GM18499 (cell line): ENCODE measurements at regions not wholly inside any gene's neighbourhood (a gene's known extent, or its start where the extent isn't known, plus 50 kb on each side); places are given as distances from the start of the nearest gene placed in this dataset.
"Not testable (repeated sequence)": the region's sequence is repeated elsewhere in the genome, so short reads cannot be mapped to it uniquely, and the experiment has no call there.

Experiments used
- ATAC-seq: cut with Tn5 transposase; IDR thresholded peaks from one replicate; pipeline ENCODE4 v1.9.1; 2021; ENCODE audit warnings: moderate number of reproducible peaks; ENCODE audit not compliant: insufficient read depth, unreplicated experiment

DNA sequence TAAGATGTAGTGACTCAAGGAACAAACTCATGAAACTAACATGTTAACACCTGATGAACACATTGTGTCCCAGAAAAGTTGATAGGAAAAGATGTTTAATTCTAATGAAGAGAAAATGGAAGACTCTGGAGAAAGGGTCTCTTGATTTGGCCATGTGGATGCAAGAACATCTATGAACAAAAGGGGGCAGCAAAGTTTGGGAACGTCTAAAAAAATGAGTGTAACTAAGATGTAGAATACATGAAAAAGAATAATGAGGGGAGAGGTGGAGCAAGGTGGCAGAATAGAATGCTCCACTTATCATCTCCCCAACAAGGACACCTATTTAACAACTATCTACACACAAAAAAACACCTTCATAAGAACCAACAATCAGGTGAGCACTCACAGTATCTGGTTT lies 805.1 kb downstream of the TNS3 start:
- ATAC-seq: no peak

DNA sequence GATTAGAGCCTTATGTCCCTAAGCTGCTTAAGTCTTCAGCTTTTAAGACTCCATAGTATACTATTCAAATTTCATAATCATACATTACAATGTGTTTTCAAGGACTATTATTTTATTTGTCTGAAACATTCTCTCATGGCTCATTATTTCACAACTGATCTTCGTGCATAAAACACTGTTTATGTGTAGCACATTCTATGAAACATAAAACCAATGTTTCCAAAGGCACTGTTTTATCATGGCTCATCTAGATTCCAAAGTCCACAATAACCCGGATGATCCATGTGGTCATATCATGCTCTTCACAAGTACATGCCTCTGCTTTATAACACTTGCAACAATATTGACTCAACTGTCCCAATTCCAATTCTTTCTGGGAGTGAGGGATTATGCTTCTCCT lies 806.1 kb downstream of the TNS3 start:
- no peak for ATAC-seq

- no peak for ATAC-seq
Observed at GRCh38 chr7:46775020-46775419, 806.9 kb downstream of the TNS3 start.

DNA sequence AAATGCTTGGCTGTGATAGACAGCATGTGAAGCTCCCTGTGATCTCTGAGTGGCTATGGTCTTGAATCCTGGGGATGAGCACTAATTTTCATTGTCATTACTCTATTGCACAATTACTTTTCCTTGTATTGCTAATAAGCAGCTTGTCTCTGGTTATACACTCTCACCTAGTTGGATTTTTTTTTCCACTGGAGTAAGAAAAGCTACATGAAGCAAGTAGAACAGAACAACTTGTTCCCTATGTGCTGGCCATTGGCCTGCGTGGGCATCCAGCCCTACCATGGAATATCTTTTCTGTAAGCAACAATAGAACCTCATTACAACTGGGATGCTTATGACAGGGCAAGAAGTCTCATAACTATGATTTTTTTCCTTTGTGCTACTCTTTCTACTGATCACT lies 807.4 kb downstream of the TNS3 start:
- ATAC-seq: no peak

- no peak for ATAC-seq
Observed at GRCh38 chr7:46772776-46773175, 809.1 kb downstream of the TNS3 start.

- ATAC-seq: no peak
Observed at GRCh38 chr7:46767071-46767470, 814.8 kb downstream of the TNS3 start.

DNA sequence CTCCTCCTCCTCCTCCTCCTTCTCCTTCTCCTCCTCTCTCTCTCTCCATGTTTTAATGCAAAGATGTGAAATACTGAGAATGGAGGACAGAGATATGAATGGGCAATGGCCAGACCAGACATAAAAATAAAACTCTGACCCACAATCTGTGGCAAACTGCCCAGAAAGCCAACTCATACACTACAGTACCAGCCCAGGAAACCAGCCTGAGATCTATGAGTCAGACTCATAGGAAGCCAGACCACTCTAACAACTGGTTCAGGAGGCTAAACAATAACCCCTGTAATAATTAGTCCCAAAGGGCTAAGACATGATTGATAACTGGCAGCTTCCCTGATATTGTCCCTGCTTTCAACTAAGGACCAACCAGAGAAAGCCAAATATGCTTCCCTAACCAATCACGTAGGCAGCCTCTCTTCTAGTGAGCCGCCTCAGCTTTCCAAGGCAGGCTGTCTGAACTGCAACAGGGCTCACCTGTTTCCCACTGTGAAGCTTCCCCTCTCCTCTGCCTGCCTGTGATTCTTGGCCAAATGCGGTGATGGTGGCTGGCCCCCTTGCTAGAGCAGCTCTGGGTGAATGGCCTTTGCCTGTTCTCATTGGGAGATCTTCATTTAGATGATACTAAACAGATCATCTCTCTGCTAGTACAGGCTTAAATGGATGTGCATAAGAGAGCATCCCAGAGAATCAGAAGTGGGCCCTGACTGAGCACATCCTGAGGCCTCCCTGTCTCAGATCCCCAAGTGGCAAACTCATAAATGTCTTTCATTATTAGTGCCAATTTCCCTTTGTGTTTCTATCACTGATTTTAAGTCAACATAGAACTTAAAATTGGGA lies 817.6 kb downstream of the TNS3 start:
- no peak for ATAC-seq

DNA sequence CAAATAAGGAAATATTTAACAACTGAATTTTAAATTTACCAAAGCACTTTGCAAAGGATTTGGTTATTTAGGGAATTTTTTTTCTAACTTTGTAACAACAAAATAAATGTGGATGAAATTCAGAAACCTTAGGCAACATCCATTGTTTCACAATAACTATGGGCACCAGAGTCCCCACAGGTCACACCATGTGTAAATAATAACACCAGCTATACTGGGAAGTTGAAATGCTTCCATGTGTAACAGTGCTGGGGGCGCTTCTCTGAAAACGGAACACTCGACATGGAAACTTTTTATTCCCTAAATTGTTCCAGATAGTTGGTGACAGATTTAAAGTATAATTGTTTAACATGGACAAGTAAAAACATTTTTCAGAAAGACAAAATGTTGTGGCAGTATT lies 818.6 kb downstream of the TNS3 start:
- no peak for ATAC-seq

GRCh38 chr7:46759711-46760480 lies 822.0 kb downstream of the TNS3 start:
- ATAC-seq: no peak

- ATAC-seq: no peak
Observed at GRCh38 chr7:46756996-46757395, 824.9 kb downstream of the TNS3 start.

GRCh38 chr7:46756256-46756655 lies 825.7 kb downstream of the TNS3 start:
- no peak for ATAC-seq

- no peak for ATAC-seq
Observed at GRCh38 chr7:46755120-46756034, 826.5 kb downstream of the TNS3 start.

GRCh38 chr7:46754140-46754720 lies 827.7 kb downstream of the TNS3 start:
- no peak for ATAC-seq

- no peak for ATAC-seq
Observed at GRCh38 chr7:46753662-46754061, 828.2 kb downstream of the TNS3 start.

GRCh38 chr7:46752881-46753366 lies 829.0 kb downstream of the TNS3 start:
- ATAC-seq: no peak

GRCh38 chr7:46751927-46752723 lies 829.8 kb downstream of the TNS3 start:
- ATAC-seq: not testable (repeated sequence)

GRCh38 chr7:46751471-46751870 lies 830.4 kb upstream of the IGFBP3 start:
- ATAC-seq: no peak

GRCh38 chr7:46750321-46750865 lies 829.3 kb upstream of the IGFBP3 start:
- ATAC-seq: no peak
